SK-N-SH (cell line): ENCODE measurements at regions not wholly inside any gene's neighbourhood (a gene's known extent, or its start where the extent isn't known, plus 50 kb on each side); places are given as distances from the start of the nearest gene placed in this dataset.

ENCODE experiments used
- CHD2 ChIP-seq: fragments of 150-350 bp; IDR thresholded peaks from 2 replicates; pipeline ENCODE4 v1.6.1; 2018; ENCODE audit warnings: low read length; ENCODE audit not compliant: partially characterized antibody
- CTCF ChIP-seq: fragments of 200-600 bp; sonication (generic); IDR thresholded peaks from 2 replicates; pipeline ENCODE4 v1.6.1; 2017; ENCODE audit warnings: antibody characterized with exemption, mild to moderate bottlenecking, moderate library complexity
- ELF1 ChIP-seq: IDR thresholded peaks from 2 replicates; pipeline ENCODE4 v1.4.0; 2012
- EP300 ChIP-seq, 2 experiments: IDR thresholded peaks; 2 replicates each; pipeline versions ENCODE4 v1.4.0 to v1.6.1; 2012; ENCODE audit warnings: borderline replicate concordance in 1 of 2, low read depth in 1 of 2, low read length in 1 of 2
- EZH2phosphoT487 ChIP-seq: fragments of 200-600 bp; sonication (generic); IDR thresholded peaks from 2 replicates; pipeline ENCODE4 v1.6.1; 2017; ENCODE audit warnings: low read depth, mixed run types, mild to moderate bottlenecking, antibody characterized with exemption, moderate library complexity, borderline replicate concordance
- FOXJ3 ChIP-seq: sonication (generic); formaldehyde crosslinking; IDR thresholded peaks from 2 replicates; pipeline ENCODE4 v1.5.1; 2020; ENCODE audit warnings: mild to moderate bottlenecking, missing genetic modification reagents
- PBX3 ChIP-seq: IDR thresholded peaks from 2 replicates; pipeline ENCODE4; 2012
- RAD21 ChIP-seq: IDR thresholded peaks from 2 replicates; pipeline ENCODE4 v1.6.1; 2012; ENCODE audit warnings: mild to moderate bottlenecking, low read length
- TAF1 ChIP-seq: IDR thresholded peaks from 2 replicates; pipeline ENCODE4 v1.6.1; 2012; ENCODE audit warnings: low read depth, mild to moderate bottlenecking, low read length, moderate library complexity, borderline replicate concordance
- USF1 ChIP-seq: IDR thresholded peaks from 2 replicates; pipeline ENCODE4 v1.4.0; 2012; ENCODE audit warnings: low read depth, borderline replicate concordance

GRCh38 chr6:10268111-10268510 is 146.8 kb downstream of the TFAP2A start:
- TF ChIP-seq EP300 (IDR thresholded peaks at IDR 0.05; ENCODE audit: borderline replicate concordance in 1 of 2, low read depth in 1 of 2, low read length in 1 of 2): no peak
- TF ChIP-seq FOXJ3 (CRISPR knock-in tag): no peak
- TF ChIP-seq PBX3: no peak
- no peak for TF ChIP-seq USF1
- no peak for TF ChIP-seq RAD21
- no peak for TF ChIP-seq CTCF
- no peak for TF ChIP-seq EZH2phosphoT487
- no peak for TF ChIP-seq TAF1
- TF ChIP-seq ELF1: no peak
- TF ChIP-seq CHD2: no peak
